Panc1 (cell line): ENCODE measurements at regions not wholly inside any gene's neighbourhood (a gene's known extent, or its start where the extent isn't known, plus 50 kb on each side); places are given as distances from the start of the nearest gene placed in this dataset.
A peak's percentile ranks its signal among the peaks of the same experiment; 100 is the strongest.
"Not testable (repeated sequence)": the region's sequence is repeated elsewhere in the genome, so short reads cannot be mapped to it uniquely, and the experiment has no call there.

ENCODE experiments used
- ATAC-seq: fragments of 200-7000 bp; cut with Tn5 transposase; 2 replicates; pipeline ENCODE4 v1.9.1; 2020; ENCODE audit warnings: mild to moderate bottlenecking, moderate library complexity
- BruUV-seq: library from RNA; stranded (reverse); fragments of 400-500 nt; replicated peaks from 2 replicates; lab custom pipeline; 2021; lab: Mats Ljungman, UMichigan
- CTCF ChIA-PET: fragments of 300-600 bp; sonication (Branson Sonifier 250); formaldehyde crosslinking; loops from one replicate; lab custom pipeline; 2022; ENCODE audit warnings: antibody characterized with exemption; lab: Charles Lee
- POLR2A ChIA-PET: fragments of 300-600 bp; sonication (Branson Sonifier 250); formaldehyde crosslinking; loops from one replicate; lab custom pipeline; 2022; ENCODE audit warnings: antibody characterized with exemption; lab: Charles Lee
- DNase-seq: peaks from one replicate; pipeline ENCODE4 v3.0.0-alpha.2; 2010; ENCODE audit warnings: low read depth, low spot score
- H3K27ac ChIP-seq: 2 replicates; pipeline ENCODE4 v1.5.1; 2011; ENCODE audit warnings: mild to moderate bottlenecking, low read length, inconsistent platforms
- H3K27me3 ChIP-seq: fragments of 200-500 bp; sonication (Bioruptor generic); 2 replicates; pipeline ENCODE4 v1.6.0; 2014; ENCODE audit warnings: low read length, inconsistent platforms; ENCODE audit not compliant: control insufficient read depth, insufficient read depth
- H3K36me3 ChIP-seq: fragments of 200-500 bp; sonication (Bioruptor generic); 2 replicates; pipeline ENCODE4 v1.5.1; 2014; ENCODE audit warnings: inconsistent platforms, mild to moderate bottlenecking, low read length, moderate library complexity; ENCODE audit not compliant: control insufficient read depth, insufficient read depth
- H3K4me1 ChIP-seq: 2 replicates; pipeline ENCODE4 v1.5.1; 2011; ENCODE audit warnings: inconsistent platforms, mild to moderate bottlenecking, low read length, moderate library complexity; ENCODE audit not compliant: control insufficient read depth, insufficient read depth
- H3K4me3 ChIP-seq, 2 experiments: 2 replicates each; pipeline ENCODE4 v1.5.1; 2011 to 2012; ENCODE audit warnings: low read depth in 2 of 2, low read length in 2 of 2, mild to moderate bottlenecking in 2 of 2, inconsistent platforms in 1 of 2, moderate library complexity in 1 of 2
- H3K9me3 ChIP-seq: fragments of 200-500 bp; sonication (Bioruptor generic); 2 replicates; pipeline ENCODE4 v1.5.1; 2014; ENCODE audit warnings: low read depth, mild to moderate bottlenecking, inconsistent platforms, low read length, moderate library complexity; ENCODE audit not compliant: control insufficient read depth, insufficient read depth
- POLR2AphosphoS5 ChIP-seq: IDR thresholded peaks from 2 replicates; pipeline ENCODE4 v1.6.1; 2012; ENCODE audit warnings: mild to moderate bottlenecking, low read depth, low read length, moderate library complexity
- REST ChIP-seq, 2 experiments: IDR thresholded peaks; 2 replicates each; pipeline ENCODE4 v1.6.1; 2011 to 2012; ENCODE audit warnings: low read depth in 2 of 2, control low read depth in 1 of 2, low read length in 1 of 2, mild to moderate bottlenecking in 1 of 2, moderate library complexity in 1 of 2; ENCODE audit not compliant: insufficient read depth in 1 of 2
- SIN3A ChIP-seq: IDR thresholded peaks from 2 replicates; pipeline ENCODE4 v1.6.1; 2012; ENCODE audit warnings: low read depth, mild to moderate bottlenecking, low read length, moderate library complexity, borderline replicate concordance; ENCODE audit not compliant: insufficient read depth
- TCF7L2 ChIP-seq: IDR thresholded peaks from 2 replicates; pipeline ENCODE4 v1.6.1; 2011; ENCODE audit warnings: mild to moderate bottlenecking, low read depth, low read length, inconsistent platforms
- in situ Hi-C: cut with HindIII; loops from 2 replicates; pipeline ENCODE4 v1.10.0; 2016; ENCODE audit warnings: low sequenced_read_pairs, low pct_unique_long_range_greater_than_20kb
- intact Hi-C: fragments of 100-400 bp; cut with micrococcal nuclease; formaldehyde crosslinking; loops from one replicate; pipeline ENCODE4 v1.10.0; 2022; ENCODE audit not compliant: unreplicated experiment
- TF ChIP-seq, protein P1 (sequence below): fragments of 450-650 bp; IDR thresholded peaks from 2 replicates; pipeline ENCODE4 v1.5.1; 2017; ENCODE audit warnings: mild to moderate bottlenecking

GRCh38 chr7:81155654-81156373 lies 237.0 kb upstream of the SEMA3C start:
- no peak for DNase-seq
- Histone ChIP-seq H3K36me3 (no peaks in the 10 kb centered on the region), H3K4me3 (no peak overlapping the region), H3K27me3 (no peaks in the 10 kb centered on the region), H3K9me3 (no peaks in the 10 kb centered on the region), H3K27ac (peak overlapping the region; percentile 75), H3K4me1 (peaks cover 5% of the 10 kb centered on the region; the same call in 1 of the 2 replicates)
- BruUV-seq: no TSS peak
- intact Hi-C loops: no loop called here
- in situ Hi-C loops: no loop called here
- ATAC-seq: no peak
- TF ChIP-seq TCF7L2 (peak; percentile 16; the same call in 1 of the 2 replicates), REST (IDR thresholded peaks at IDR 0.05; ENCODE audit: insufficient read depth in 1 of 2, low read depth in 2 of 2, low read length in 1 of 2) (no peak)
- CTCF ChIA-PET: no interaction called here
- POLR2A ChIA-PET: interaction anchor here (0.6 kb wide), 1 partner anchor 52 kb away, joined by 3 read pairs; no protein-coding TSS in a partner anchor

GRCh38 chr7:81154565-81154964 lies 235.7 kb upstream of the SEMA3C start:
- Histone ChIP-seq H3K4me1 (peaks cover 5% of the 10 kb centered on the region; the same call in 1 of the 2 replicates), H3K9me3 (no peaks in the 10 kb centered on the region), H3K4me3 (no peak overlapping the region), H3K36me3 (no peaks in the 10 kb centered on the region), H3K27ac (peak overlapping the region; percentile 75; the same call in 1 of the 2 replicates), H3K27me3 (no peaks in the 10 kb centered on the region)
- intact Hi-C loops (no loop called here), in situ Hi-C loops (no loop called here)
- BruUV-seq: no TSS peak
- CTCF ChIA-PET: no interaction called here
- ATAC-seq (no peak), DNase-seq (no peak)
- POLR2A ChIA-PET: no interaction called here
- no peak for TF ChIP-seq SIN3A
- no peak for TF ChIP-seq POLR2AphosphoS5
- no peak for TF ChIP-seq REST (IDR thresholded peaks at IDR 0.05; ENCODE audit: insufficient read depth in 1 of 2, low read depth in 2 of 2, low read length in 1 of 2)
- TF ChIP-seq, protein P1, sequence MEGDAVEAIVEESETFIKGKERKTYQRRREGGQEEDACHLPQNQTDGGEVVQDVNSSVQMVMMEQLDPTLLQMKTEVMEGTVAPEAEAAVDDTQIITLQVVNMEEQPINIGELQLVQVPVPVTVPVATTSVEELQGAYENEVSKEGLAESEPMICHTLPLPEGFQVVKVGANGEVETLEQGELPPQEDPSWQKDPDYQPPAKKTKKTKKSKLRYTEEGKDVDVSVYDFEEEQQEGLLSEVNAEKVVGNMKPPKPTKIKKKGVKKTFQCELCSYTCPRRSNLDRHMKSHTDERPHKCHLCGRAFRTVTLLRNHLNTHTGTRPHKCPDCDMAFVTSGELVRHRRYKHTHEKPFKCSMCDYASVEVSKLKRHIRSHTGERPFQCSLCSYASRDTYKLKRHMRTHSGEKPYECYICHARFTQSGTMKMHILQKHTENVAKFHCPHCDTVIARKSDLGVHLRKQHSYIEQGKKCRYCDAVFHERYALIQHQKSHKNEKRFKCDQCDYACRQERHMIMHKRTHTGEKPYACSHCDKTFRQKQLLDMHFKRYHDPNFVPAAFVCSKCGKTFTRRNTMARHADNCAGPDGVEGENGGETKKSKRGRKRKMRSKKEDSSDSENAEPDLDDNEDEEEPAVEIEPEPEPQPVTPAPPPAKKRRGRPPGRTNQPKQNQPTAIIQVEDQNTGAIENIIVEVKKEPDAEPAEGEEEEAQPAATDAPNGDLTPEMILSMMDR: no peak
- TF ChIP-seq TCF7L2: no peak

GRCh38 chr7:81152925-81153324 lies 234.1 kb upstream of the SEMA3C start:
- POLR2A ChIA-PET, CTCF ChIA-PET, H3K27me3 ChIP-seq, DNase-seq, H3K4me3 ChIP-seq, H3K27ac ChIP-seq, intact Hi-C loops, H3K9me3 ChIP-seq, ATAC-seq, BruUV-seq, in situ Hi-C loops, H3K4me1 ChIP-seq, H3K36me3 ChIP-seq: not testable (repeated sequence)
